ENCODE measurements at regions not wholly inside any gene's neighbourhood (a gene's known extent, or its start where the extent isn't known, plus 50 kb on each side); places are given as distances from the start of the nearest gene placed in this dataset.

- ChIA-PET POLR2A (no interaction called here), CTCF (no interaction called here), SMC1A (ENCODE audit: uncharacterized antibody, unreplicated experiment) (no interaction called here), RAD21 (ENCODE audit: unreplicated experiment) (no interaction called here)
- Histone ChIP-seq H3K9me3 (replicated peaks; ENCODE audit: control insufficient read depth, insufficient read depth, low read length) (no peaks in the 10 kb centered on the region), H3K4me1 (ENCODE audit: control insufficient read depth, insufficient read depth, low read length) (no peaks in the 10 kb centered on the region), H3K27me3 (replicated peaks in 1 of 2; ENCODE audit: control insufficient read depth in 2 of 2, insufficient read depth in 2 of 2, low read length in 1 of 2) (no peaks in the 10 kb centered on the region), H3K27ac (ENCODE audit: control insufficient read depth, insufficient read depth) (no peak overlapping the region), H3K36me3 (ENCODE audit: control insufficient read depth in 2 of 2, insufficient read depth in 2 of 2, low read length in 1 of 2) (no peaks in the 10 kb centered on the region), H4K20me1 (ENCODE audit: control insufficient read depth, insufficient read depth) (no peaks in the 10 kb centered on the region), H3K9ac (ENCODE audit: control insufficient read depth, insufficient read depth, low read length) (no peak overlapping the region), H3K4me2 (ENCODE audit: control insufficient read depth, insufficient read depth) (no peak overlapping the region), H2AFZ (ENCODE audit: control insufficient read depth, low read depth, low read length) (no peak overlapping the region), H3K4me3 (no peak overlapping the region), H3K79me2 (ENCODE audit: control insufficient read depth, insufficient read depth, low read length) (no peaks in the 10 kb centered on the region)
- 19% methylated on average over 5 of the region's 5 CpGs for WGBS (ENCODE audit: insufficient coverage, insufficient replicate concordance, low lambda C conversion rate, missing lambda C conversion rate)
- DNase-seq (ENCODE audit: low read depth, low spot score) (no peak), ATAC-seq (no peak), FAIRE-seq (no peak)
- intact Hi-C loops (cut with micrococcal nuclease; ENCODE audit: unreplicated experiment): no loop called here
- no TSS peak for BruUV-seq (replicated peaks)
- in situ Hi-C loops (cut with MboI): no loop called here
- no peak for TF ChIP-seq POLR2AphosphoS5 (IDR thresholded peaks at IDR 0.05; ENCODE audit: low read length)
- TF ChIP-seq ZNF622 (IDR thresholded peaks at IDR 0.05): no peak
- TF ChIP-seq RAD21 (IDR thresholded peaks at IDR 0.05; ENCODE audit: insufficient read depth, low read depth, low read length): no peak
- no peak for TF ChIP-seq NFXL1 (IDR thresholded peaks at IDR 0.05; ENCODE audit: borderline replicate concordance)
- no peak for TF ChIP-seq HDAC6 (IDR thresholded peaks at IDR 0.05; ENCODE audit: unreplicated experiment)
- no peak for TF ChIP-seq ZNF687 (IDR thresholded peaks at IDR 0.05)
- no peak for TF ChIP-seq PAX5 (IDR thresholded peaks at IDR 0.05; ENCODE audit: borderline replicate concordance, low read depth, low read length)
- TF ChIP-seq DPF2 (IDR thresholded peaks at IDR 0.05): no peak
- TF ChIP-seq CBX5 (IDR thresholded peaks at IDR 0.05; ENCODE audit: low read depth): no peak
- TF ChIP-seq TCF3 (IDR thresholded peaks at IDR 0.05; ENCODE audit: borderline replicate concordance, insufficient read depth, low read depth, low read length): no peak
- TF ChIP-seq IRF5 (IDR thresholded peaks at IDR 0.05; ENCODE audit: borderline replicate concordance): no peak
- TF ChIP-seq EP300 (IDR thresholded peaks at IDR 0.05; ENCODE audit: borderline replicate concordance in 1 of 2, control insufficient read depth in 1 of 2, low read depth in 2 of 2, low read length in 2 of 2): no peak
- no peak for TF ChIP-seq CEBPZ (IDR thresholded peaks at IDR 0.05; ENCODE audit: low read depth, low read length)
- no peak for TF ChIP-seq NFYB (IDR thresholded peaks at IDR 0.05; ENCODE audit: insufficient read depth, low read depth, low read length)
- no peak for TF ChIP-seq ZBED1 (IDR thresholded peaks at IDR 0.05; ENCODE audit: borderline replicate concordance)
Observed at GRCh38 chr10:21036757-21037156, 139.6 kb upstream of the NEBL start.
